ENCODE measurements at regions not wholly inside any gene's neighbourhood (a gene's known extent, or its start where the extent isn't known, plus 50 kb on each side); places are given as distances from the start of the nearest gene placed in this dataset.

DNA sequence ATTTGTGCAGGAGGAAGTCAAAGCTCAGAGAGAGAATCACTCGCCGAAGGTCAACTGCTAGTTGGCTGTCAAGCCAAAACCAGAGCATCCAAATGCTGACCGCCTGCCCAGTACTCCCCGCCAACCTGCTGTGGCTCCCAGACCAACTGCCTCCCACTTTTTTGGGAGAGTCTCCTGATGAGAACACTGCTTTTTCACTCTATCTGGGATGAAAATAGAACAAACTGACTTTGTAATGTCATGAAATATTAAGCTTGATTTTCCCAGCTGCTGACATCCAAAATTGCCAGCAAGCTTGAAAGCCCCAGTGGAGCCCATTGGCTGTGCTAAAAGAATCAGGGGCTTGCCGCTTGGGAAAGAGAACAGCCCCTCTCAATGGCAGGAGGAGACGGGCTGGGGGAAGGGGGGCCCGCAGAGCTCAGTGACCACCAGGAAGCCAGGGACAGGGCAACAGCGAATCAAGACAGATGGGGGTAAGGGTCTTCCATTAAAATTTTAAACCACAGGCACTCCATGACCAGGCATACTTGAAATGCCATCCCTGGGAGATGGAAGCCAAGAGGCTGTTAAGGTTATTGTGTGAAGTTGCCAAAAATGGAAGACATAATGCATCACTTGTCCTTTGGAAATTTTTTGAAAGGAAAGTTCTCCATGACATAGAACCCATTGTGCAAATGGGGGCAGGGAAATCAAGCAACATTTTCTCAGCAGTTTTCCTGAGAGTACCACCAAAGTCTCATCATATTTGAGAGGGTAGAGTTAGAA, 125.7 kb upstream of the CDH5 start:
- DNase-seq = no peak

GRCh38 chr16:66240088-66240487, 126.4 kb upstream of the CDH5 start:
- no peak for DNase-seq

GRCh38 chr16:66238696-66239095, 127.8 kb upstream of the CDH5 start:
- DNase-seq = no peak

GRCh38 chr16:66236301-66236700, 130.2 kb upstream of the CDH5 start:
- no peak for DNase-seq

DNA sequence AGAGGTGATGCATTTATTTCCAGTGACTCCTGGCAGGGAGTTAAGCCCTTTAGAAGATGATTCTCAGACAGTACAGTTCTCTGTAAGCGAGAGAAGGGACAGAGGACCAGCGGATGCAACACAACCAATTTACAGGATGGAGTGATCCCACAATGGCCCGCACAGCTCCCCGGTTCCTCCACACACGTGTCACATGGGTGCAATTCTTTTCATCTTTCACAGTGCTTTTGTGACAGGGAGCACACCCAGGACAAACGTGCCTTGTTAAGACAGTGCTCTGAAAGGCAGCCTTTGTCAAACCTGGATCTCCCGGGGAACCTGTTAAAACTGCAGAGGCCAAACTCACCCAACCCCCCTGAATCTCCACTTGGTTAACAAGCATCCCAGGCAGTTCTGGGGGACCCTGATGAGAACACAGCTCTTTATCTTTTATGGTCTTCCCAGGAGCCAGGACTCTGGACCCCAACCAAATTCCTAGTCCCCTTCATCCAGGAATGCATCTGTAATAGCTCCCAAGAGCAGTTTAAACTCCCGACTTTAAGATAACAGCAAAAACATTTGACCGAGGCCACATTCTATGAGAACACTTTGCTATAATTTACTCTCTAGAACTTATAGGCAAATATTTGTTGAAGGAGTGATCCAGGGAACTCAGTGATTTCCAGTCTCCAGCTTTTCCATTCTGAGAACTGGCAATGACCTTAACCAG, 134.9 kb upstream of the CDH5 start:
- no peak for DNase-seq

- no peak for DNase-seq
Observed at GRCh38 chr16:66229651-66230050, 136.8 kb upstream of the CDH5 start.

- DNase-seq = no peak
Observed at GRCh38 chr16:66228792-66229191, 137.7 kb upstream of the CDH5 start.

- no peak for DNase-seq
Observed at GRCh38 chr16:66227766-66228530, 138.5 kb upstream of the CDH5 start.

GRCh38 chr16:66226762-66227161, 139.7 kb upstream of the CDH5 start:
- DNase-seq = no peak

GRCh38 chr16:66225696-66226095, 140.8 kb upstream of the CDH5 start:
- no peak for DNase-seq

DNA sequence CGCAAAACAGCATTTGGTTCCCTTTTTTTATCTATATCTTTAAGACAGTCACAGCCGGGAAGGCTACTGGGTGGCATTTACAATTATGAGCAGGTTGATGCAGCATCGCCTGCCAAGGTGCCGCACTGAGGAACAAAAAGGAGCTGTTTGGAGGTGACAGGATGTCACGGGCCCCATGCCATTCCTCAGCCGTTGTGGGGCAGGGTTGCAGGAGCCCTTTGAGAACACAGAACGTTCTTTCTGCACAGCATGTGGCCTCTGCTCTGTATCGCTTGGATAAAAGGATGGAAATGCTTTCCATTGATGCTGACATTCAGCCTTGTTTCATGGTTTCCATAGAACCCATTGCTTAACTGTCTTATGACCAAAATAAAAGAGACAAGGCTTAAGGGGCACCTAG, 141.9 kb upstream of the CDH5 start:
- no peak for DNase-seq

- no peak for DNase-seq
Observed at GRCh38 chr16:66224186-66224585, 142.3 kb upstream of the CDH5 start.

- DNase-seq = no peak
Observed at GRCh38 chr16:66223176-66223780, 143.2 kb upstream of the CDH5 start.

- no peak for DNase-seq
Observed at GRCh38 chr16:66222756-66223155, 143.7 kb upstream of the CDH5 start.

- no peak for DNase-seq
Observed at GRCh38 chr16:66220702-66221101, 145.8 kb upstream of the CDH5 start.

GRCh38 chr16:66219491-66219890, 147.0 kb upstream of the CDH5 start:
- no peak for DNase-seq

DNA sequence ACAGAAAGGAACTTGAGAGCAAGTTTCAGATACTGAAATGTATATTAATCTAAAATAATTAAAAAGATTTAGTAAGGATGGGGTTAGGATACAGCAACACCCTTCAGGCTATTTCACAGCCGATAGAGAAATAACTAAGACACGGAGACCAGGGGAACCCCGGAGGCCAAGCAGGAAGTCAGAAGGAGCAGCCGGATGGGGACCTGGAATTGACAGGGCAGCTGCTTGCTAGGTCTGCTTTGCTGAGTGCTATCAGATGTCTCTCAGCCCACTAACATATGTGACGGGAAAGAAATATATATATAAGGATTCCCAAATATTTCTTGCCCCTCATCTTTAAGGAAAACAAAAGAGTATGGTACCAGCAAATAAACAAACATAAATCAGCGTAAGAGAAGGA, 154.1 kb upstream of the CDH5 start:
- DNase-seq = no peak

DNA sequence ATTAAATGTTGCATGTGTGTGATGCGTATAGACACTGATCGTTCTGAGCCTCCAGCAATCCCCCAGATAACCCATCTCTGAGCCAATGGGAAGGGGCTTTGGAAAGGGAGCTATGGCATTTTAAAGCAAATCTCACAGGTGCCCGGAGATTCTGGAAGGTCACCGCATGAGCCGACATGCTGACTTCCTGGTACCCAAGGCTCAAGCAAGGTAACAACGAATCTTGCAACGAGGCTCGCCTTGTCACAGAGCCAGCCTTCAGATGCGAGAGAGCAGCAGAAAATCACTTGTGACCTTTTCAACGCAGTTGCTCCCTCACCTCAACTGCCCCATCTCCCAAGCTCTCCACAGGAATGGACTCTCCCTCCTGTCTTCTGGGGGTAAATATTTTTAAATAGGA, 154.8 kb upstream of the CDH5 start:
- DNase-seq = no peak

GRCh38 chr16:66207883-66208265, 158.6 kb upstream of the CDH5 start:
- DNase-seq = no peak

DNA sequence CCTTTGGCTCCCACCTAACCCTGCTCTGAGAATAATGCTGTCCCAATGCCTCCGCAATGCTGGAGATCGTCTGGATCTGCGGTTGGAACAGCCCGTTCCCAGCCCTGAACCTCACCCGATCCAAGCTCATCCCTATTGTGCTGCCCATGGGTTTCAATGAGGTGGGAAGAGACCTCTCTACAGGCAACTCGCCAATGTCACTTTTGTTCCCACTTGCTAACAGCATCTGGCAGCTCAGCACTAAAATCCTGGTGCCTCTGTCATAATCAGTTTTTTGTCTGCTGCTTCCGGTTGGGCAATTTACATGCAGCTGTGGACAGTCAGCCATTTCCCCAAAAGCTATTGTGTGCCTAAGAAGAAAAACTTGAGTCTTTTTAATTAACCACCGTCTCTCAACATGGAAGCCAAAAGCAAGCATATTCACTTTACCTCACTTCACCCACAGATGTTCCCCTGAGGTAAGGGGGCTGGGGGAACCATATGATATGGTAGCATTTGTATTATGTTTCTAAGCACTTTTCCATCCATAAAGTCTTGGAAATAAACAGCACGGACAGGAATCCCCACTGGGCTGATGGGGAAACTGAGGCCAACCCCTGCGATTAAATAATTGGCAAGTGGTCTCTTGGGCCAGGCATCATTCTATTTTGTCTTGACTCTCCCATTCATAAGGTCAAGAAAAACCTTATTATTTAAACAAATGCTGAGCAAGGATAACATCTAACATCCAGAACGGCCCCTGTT, 159.2 kb upstream of the CDH5 start:
- no peak for DNase-seq

GRCh38 chr16:66206363-66206762, 160.1 kb upstream of the CDH5 start:
- DNase-seq = no peak
